ENCODE measurements at regions not wholly inside any gene's neighbourhood (a gene's known extent, or its start where the extent isn't known, plus 50 kb on each side); places are given as distances from the start of the nearest gene placed in this dataset.
A peak's percentile ranks its signal among the peaks of the same experiment; 100 is the strongest.

DNA sequence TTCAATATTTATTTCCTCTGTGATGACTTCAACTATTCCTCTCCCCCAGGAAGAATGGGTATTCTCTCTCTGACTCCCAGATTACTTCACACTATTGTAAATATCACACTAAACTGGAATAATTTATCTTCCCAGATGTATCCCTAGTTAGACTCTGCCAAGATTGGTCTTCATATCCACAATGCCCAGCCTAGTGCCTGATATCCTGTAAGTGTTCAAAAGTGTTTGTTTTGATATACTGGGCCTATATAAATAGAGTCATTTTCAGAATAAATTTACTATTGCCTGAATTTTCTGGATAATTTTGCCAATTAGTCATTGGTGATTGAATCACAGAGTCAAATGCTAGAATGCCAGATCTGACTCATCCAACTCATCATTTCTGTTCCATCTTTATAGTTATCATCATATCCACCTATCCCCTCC lies 143.7 kb upstream of the TNC start:
- DNase-seq = peak; percentile 20

DNA sequence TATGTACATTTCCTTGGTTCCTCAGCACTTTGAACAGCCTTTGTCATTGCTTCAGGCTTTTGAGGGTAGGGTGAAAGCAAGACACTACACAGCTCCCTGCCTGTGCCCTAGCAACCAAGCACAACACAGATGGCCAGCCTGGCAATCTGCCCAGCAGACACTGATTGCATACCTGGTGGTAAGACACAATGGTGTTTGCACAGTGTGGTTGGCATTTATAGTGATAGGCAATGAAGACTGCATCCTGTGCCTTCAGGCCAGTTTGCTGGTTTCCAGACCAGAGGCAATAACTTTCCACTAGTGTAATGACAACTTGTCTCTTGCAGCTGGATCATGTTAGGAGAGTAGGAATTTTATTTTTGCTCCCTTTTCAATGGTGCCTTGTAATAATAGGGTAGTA lies 144.5 kb upstream of the TNC start:
- peak; percentile 95 for DNase-seq

GRCh38 chr9:115262952-115263351 lies 145.0 kb upstream of the TNC start:
- no peak for DNase-seq

- DNase-seq = no peak
These were observed 145.6 kb upstream of the TNC start for GRCh38 chr9:115263371-115264075.

DNA sequence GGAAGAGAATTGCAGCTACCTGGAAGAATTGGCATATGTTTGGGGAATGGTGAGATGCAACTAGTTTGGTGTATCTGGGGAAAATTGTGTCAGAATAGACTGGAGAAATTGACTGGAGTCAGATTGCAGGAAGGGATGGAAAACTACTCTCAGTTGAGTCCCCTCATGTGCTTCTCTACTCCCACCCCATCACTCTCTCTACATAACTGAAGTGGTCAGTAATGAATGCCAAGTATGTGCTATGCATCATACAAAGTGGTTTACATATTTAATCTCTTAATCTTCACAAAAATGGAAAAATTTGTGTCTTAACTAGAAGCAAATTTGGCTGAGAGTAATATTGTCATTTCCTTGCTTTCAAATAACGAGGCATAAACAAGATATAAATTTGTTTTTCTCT lies 146.4 kb upstream of the TNC start:
- no peak for DNase-seq

DNA sequence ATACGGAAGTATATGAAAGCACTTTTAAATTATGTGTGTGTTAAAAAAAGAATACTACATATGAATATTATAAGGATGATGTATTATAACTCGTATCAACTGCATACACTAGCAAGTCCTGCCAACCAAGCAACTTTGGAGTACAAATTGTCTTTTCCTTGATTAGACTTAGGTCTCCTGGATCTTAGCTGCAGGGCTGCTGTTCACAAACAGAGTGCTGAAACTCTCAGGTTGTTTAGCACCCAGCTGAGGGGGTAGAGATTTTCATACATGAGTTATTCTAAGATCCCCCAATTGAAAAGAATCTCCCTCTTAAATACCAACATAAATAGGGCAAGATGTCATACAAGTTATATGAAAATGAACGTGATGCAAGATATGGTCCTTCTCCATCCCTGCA lies 149.8 kb upstream of the TNC start:
- DNase-seq = no peak

- DNase-seq = no peak
These were observed 157.8 kb upstream of the TNC start for GRCh38 chr9:115275753-115276152.

- DNase-seq = no peak
These were observed 158.7 kb upstream of the TNC start for GRCh38 chr9:115276621-115277020.

- no peak for DNase-seq
These were observed 159.3 kb upstream of the TNC start for GRCh38 chr9:115277301-115277700.

- DNase-seq = no peak
These were observed 160.5 kb upstream of the TNC start for GRCh38 chr9:115278326-115279035.

DNA sequence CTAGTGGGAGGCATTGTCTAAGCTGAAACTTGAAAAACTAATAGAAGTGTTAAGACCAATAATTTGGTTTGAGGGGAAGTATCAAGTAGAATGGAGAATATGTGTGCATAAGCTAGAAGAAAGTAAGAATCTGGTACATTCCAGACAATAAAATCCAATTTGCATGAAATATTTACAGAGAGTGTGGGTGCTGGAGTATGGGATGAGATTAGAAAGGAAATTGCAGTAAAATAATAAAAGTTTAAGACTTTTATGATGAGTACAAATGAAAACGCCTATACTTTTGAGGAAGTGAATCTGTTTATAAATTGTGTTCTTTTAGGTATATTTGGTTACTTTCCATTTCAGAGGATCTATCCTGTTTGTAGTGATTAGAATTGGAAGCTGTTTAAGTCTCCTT lies 165.4 kb upstream of the TNC start:
- DNase-seq = no peak

DNA sequence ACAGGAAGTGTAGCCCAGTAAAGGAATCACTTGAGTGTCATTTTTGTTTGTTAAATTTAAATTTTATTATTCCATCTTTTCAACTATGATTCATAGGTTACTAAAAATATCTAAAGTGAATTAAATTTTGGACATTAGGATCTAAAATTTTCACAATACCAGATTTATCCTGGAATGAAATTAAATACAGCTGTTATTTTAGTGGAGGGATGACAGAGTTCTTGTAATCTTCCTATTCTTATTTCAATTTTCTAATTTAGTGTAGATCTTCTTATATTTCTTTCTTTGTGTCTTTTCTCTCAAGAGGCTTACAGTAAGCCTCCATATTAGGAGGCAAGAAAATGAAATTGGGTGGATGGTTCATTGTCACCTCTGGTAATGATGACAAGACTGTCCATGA lies 167.9 kb upstream of the TNC start:
- no peak for DNase-seq

- no peak for DNase-seq
These were observed 168.5 kb upstream of the TNC start for GRCh38 chr9:115286411-115286810.

DNA sequence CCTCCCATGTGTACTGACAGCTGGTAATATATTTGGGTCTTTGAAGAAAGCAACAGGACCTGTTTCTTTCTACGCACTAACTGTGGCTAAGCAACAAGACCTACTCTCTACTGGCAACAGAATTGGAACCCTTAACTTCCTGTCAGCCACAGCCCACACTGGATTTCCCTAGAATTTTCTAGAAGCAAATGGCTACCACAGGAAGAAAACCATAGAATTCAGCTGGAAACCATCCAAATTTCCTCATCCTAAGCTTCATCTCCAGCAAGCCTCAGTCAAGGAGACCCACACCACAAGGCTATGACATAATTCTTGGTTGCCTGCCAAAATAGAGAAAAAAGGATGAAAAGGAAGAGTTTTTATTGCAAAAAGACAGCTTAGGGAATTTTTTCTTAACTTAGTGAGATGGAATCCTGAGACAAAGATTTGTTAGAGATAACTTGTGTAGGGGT lies 171.8 kb upstream of the TNC start:
- no peak for DNase-seq

DNA sequence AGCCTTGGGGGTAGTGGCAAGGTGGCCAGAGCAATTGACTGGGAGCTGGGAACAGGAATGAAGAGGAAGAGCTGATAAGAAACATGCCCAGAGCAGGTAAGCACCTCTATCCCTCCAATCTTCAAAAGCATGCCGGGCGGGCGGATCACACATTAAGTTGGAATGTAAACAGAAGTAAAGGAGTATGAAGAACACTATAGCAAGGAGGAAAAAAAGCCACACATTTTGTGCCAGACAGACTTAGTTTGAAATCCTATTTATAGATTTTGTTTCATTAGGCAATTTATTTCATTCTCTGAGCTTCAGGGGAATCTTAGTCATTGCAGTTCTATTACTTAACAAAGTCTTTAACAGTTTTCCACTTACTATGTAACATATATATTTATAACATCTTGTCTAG lies 173.9 kb upstream of the TNC start:
- DNase-seq = no peak

DNA sequence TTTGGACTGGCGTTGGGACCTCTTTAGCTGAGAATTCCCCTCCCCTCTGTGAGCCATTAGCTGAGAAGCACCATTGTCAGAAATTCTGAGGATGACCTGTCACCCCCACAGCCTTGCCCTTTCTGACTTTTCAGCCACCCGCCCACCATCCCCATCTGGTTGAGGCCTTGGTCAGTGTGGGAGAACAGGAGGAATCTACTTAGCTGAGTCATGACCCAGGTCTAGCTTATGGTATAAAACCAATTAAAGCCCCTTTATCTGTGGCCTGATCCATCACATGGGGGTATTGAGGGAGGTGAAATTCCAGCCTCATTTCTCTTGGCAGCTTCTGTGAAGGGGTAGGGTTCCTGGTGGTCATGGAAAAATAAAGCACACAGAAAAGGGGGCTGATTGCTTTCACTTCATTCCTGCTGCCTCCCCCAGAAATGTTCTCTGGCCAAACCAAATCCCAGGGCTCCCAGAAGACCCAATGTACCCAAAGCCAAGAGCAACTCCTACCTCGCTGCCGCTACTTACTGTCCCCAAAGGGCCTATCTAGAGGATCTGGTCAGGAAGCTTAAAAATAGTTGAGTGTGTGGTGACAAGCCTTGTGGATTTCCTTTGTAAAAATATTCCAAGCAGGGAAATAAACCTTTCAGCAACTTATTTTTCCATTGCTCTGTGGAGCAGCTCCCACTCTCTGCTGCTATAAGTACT lies 174.8 kb upstream of the TNC start:
- DNase-seq = no peak

DNA sequence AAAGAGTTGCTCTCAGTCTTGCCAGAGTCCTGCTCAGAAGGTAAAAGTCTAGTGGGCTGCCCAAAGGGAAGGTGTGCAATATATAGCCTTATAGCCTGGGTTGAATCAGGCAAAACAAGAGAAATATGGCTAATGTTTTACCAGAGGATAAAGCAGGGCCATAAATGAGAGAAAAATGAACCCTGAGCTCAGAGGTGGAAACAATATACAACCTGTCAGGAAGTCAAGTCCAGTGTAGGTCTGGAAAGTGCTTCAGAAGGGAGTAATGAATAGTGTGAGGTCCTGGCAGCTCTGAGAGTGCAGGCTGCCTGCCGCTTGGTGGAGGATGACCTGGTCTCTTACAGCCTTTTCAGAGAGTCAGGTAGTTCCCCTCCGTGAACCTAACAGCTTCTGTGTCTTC lies 177.8 kb upstream of the TNC start:
- DNase-seq = no peak

DNA sequence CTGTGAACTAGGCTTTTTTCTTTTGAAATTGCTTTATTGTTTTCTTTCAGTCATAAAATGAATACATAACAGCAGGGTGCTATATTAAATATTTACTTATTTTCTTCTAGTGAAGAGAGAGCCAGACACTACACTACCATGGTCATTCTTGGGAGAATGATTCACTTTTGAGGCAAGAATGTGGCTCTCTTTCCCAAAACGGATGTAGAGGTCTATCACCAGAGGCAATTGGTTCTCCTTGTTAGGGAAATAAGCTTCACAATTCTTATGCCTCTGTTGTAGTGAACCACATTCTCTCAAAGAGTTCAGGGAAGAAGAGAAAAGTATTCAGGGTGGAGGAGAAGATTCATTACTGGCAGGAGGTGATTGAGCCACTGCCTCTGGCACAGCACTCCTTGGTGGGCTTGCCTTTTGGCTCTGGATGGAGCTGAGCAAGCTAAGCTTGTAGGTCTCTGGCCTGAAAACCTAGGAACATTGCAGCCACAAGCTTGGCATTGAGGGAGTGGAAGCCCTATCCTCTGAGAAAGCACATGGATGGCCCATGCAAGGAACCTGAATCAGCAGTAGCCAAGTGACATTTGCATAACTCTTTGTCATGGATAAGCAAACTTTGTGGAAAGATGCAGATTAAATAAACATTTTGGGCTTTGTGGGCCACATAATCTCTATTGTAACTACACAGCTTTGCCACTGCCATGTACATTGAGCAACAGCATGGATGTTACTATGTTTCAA lies 179.0 kb upstream of the TNC start:
- DNase-seq = no peak

GRCh38 chr9:115300116-115300515 lies 182.2 kb upstream of the TNC start:
- no peak for DNase-seq

DNA sequence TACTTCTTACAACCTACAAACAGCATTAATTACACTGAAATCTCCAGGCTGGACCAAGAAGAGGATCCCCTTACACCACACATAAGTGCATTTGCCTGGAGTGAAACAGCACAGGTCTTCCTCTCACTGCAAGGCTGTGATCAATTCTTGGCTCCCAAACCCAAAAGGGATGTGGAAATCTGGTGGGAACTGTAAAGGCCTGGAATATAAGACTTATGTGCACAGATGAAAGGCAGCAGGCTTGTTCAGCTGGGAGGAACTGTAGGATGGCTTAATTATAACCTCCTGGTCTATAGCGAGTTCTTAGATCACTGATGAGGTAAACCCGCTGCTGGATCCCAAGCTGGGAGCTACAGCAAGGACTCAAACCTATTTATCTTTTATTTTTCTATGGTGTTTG lies 182.9 kb upstream of the TNC start:
- DNase-seq = no peak

DNA sequence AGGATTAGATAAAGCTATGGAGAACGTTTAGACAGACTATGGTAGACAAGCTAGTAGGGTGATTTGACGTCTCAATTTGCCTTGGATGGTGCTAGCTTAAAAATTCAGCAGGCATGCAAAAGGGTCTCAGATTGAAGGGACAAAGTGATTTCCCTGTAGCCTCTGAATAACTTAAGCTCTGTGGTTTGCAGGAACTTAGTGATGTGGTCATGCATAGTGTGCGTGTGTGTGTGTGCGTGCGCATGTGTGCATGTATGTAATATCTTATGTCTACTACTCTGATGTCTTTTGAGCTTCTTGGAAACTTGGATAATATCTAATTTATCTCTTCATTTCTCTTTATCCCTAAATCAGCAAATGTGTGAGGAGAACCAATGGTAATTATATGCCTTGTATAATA lies 183.6 kb upstream of the TNC start:
- DNase-seq = no peak

- no peak for DNase-seq
These were observed 187.6 kb upstream of the TNC start for GRCh38 chr9:115305543-115305942.

DNA sequence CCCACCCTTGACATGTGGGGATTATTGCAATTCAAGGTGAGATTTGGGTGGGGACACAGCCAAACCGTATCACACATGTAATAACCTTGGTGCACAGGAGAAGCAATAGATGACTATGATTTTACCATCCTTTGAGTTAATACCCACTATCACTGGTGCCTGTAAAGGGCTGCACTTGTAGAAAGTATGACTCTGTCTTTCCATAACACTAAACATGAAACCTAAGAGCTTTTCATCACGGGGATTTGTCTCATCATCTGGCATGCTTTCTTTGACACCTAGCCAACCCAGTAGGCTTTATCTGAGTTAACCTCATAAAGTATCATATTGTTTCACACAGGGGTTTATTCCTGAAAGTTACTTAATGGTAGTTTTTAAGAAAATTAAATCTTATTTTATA lies 188.9 kb upstream of the TNC start:
- DNase-seq = no peak
